ENCODE measurements at regions not wholly inside any gene's neighbourhood (a gene's known extent, or its start where the extent isn't known, plus 50 kb on each side); places are given as distances from the start of the nearest gene placed in this dataset.
A peak's percentile ranks its signal among the peaks of the same experiment; 100 is the strongest.

GRCh38 chr14:89702876-89703200, 251.7 kb downstream of the EFCAB11 start:
- Histone ChIP-seq H3K27ac (peak overlapping the region in 4 of 12 donors; percentile 34 to 92 (median 82)), H3K4me1 (peaks cover 0 to 20% (median 12%) of the 10 kb centered on the region in 12 donors), H3K27me3 (no peaks in the 10 kb centered on the region), H3K9me3 (peaks cover 0 to 4% (median 0%) of the 10 kb centered on the region in 12 donors), H3K4me3 (no peak overlapping the region), H3K36me3 (no peaks in the 10 kb centered on the region)
- ATAC-seq (no peak), DNase-seq (no peak)
- TF ChIP-seq POLR2A (IDR thresholded peaks at IDR 0.05): no peak
- TF ChIP-seq CTCF (IDR thresholded peaks at IDR 0.05): no peak
- intact Hi-C loops (cut with DNase I): loop anchor here in 5 of 10 donors (5.0 kb wide), 4 partner anchors 81 to 661 kb away; partner anchors contain the start of gene FOXN3 (in 3 of the 5)
- 85 to 96% (median 88%) methylated on average over 2 of the region's 2 CpGs for WGBS, 4 donors

DNA sequence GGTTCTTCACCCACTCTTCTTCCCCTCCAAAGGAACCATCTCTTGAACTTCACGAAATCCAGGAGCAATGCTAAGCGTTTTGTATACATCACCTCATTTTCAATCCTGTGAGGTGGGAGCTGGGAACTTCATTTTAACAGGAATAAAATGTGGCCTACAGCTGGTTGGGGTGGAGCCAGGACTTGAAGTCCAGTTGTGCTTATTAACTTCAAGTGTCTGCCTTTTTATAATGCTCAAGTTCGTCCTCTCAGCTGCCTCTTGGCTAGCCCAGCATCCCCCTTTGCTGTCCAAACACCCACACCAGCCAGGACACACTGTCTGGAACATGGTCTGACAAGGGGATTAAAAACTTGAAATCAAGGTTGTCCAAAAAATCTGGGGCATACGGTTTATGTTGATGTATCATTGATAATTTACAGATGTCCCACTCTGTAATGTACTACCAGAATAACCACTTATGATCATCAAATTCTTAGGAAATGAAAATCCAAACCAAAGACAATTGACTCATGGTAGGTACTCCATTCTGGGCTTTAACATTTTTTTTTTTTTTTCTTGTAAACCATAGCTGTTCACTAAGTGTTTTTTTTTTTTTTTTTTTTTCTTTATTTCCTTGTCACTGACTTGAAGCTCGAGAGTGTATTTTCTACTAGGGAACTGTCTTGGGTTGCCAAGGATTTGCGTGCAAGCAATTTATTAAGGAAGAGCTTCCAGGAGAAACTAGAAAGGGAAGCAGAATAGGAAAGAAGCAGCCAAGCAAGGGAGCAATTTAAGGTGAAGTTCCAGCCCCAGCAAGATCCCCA, 252.3 kb downstream of the EFCAB11 start:
- H3K27me3 ChIP-seq: no peaks in the 10 kb centered on the region
- peaks cover 0 to 20% (median 12%) of the 10 kb centered on the region in 12 donors for H3K4me1 ChIP-seq
- H3K9me3 ChIP-seq: peaks cover 0 to 4% (median 0%) of the 10 kb centered on the region in 12 donors
- DNase-seq: peak; percentile 43 to 77 (median 53)
- no peak for TF ChIP-seq CTCF (IDR thresholded peaks at IDR 0.05)
- TF ChIP-seq POLR2A (IDR thresholded peaks at IDR 0.05): no peak
- H3K36me3 ChIP-seq: no peaks in the 10 kb centered on the region
- H3K4me3 ChIP-seq: peak overlapping the region in 11 of 12 donors; percentile 17 to 77 (median 66)
- H3K27ac ChIP-seq: peak overlapping the region; percentile 39 to 92 (median 78)
- ATAC-seq: peak; percentile 56 to 86 (median 78)
- WGBS, 4 donors: 51 to 60% (median 60%) methylated on average over 6 of the region's 6 CpGs
- intact Hi-C loops (cut with DNase I): loop anchor here in 5 of 10 donors (5.0 kb wide), 4 partner anchors 80 to 660 kb away; partner anchors contain the start of gene FOXN3 (in 3 of the 5)

DNA sequence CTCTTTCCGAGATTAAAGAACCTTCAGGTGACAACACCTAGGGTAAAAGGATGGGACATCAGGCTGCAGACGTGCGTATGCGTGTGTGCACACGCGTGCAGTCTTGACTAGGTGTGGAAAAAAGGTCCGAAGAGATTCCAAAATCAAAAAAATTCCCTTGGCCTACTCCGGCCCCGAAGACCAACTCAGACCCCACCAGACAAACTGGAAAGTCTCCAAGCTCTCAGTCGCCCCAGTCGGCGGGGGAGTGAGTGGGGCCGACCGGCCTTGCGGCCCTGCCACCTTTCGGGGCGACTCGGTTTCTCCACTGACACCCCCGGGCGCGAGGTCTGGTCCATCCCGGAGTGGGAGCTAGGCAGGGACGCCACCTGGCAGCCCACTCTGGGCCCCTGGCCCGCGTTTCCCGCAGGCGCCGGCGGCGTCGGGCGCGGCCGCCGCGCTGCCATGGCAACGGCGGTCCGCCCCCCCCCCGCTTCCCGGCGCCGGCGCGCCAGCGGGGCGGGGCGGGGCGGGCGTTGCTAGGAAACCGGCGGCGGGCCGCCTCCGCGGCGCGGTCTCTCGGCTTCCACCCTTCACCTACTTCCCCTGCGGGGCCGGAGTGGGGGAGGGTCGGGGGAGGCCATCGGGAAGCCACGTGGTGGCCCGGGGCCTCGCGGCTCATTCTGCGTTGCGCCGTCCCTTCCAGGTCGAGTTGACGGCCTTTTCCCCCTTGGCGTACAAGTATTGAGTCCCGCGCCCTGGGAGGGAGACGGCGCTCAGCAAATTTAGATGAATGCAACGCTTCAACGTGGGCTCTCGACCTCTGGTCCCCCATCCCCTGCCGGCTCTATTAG, 253.1 kb downstream of the EFCAB11 start:
- Histone ChIP-seq H3K4me3 (peak overlapping the region; percentile 54 to 77 (median 66)), H3K27ac (peak overlapping the region; percentile 48 to 92 (median 78)), H3K4me1 (peaks cover 0 to 20% (median 12%) of the 10 kb centered on the region in 12 donors), H3K27me3 (no peaks in the 10 kb centered on the region), H3K9me3 (peaks cover 0 to 4% (median 0%) of the 10 kb centered on the region in 12 donors), H3K36me3 (no peaks in the 10 kb centered on the region)
- TF ChIP-seq POLR2A (IDR thresholded peaks at IDR 0.05) (peak in 1 of 2 donors; percentile 12), CTCF (IDR thresholded peaks at IDR 0.05) (no peak)
- ATAC-seq (peak; percentile 89 to 97 (median 95)), DNase-seq (peak; percentile 91 to 97 (median 92))
- intact Hi-C loops (cut with DNase I): loop anchor here in 5 of 10 donors (2.0 to 5.0 kb wide), 5 partner anchors 79 to 659 kb away; partner anchors contain the start of gene FOXN3 (in 4 of the 5)
- 3 to 13% (median 7%) methylated on average over 28 to 79 of the region's 81 CpGs for WGBS, 4 donors

Measured in heart left ventricle (tissue), 16 donors.